Ovary (tissue), 3 donors: ENCODE measurements at regions not wholly inside any gene's neighbourhood (a gene's known extent, or its start where the extent isn't known, plus 50 kb on each side); places are given as distances from the start of the nearest gene placed in this dataset.

Experiments used
- EP300 ChIP-seq: sonication (generic); formaldehyde crosslinking; IDR thresholded peaks from one replicate; pipeline ENCODE4 v1.6.1; 2017; ENCODE audit warnings: antibody characterized with exemption
- TF ChIP-seq, protein P1 (sequence below), 3 donors: fragments of 450-650 bp in 2 of 3; fragments of 200-600 bp in 1 of 3; IDR thresholded peaks; one replicate each; pipeline versions ENCODE4 v1.5.1 to v1.8.0; 2016 to 2022; ENCODE audit warnings: antibody characterized with exemption in 3 of 3, mild to moderate bottlenecking in 1 of 3
- donor health status: DM: no; HTN: no; CAD: no.

DNA sequence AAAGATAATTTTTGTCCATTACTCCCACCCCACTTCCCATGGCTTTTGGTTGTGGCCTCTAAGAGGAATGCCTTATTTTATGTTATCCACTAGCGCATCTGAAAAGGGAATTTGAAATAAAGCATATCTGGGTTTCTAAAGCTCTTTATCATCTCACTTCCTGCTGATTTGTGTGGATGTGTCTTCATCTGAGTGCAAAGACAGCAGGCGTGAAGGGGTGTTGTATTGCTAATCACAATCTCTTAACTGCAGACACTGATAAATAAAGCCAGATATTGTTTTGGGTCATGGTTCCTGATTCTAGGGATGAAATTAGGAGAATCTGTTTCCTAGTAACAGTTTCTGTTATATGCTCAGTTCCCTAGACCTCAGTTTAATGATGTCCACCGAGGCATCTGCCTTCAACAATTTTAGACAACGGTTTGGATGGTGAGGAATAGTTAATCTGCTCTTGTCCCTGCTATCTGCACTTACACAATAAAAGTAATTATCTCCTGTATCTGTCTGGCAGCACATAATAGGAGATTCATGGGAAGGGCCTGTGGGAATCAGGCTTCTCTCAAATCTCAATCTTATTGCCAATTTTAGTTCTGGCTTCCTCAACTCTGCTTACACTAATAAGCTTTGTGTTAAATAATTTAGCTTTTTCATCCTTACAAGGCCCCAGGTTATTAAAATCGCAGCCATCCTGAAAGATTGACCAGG is 517.9 kb upstream of the ATXN8OS start:
- TF ChIP-seq EP300 = no peak
- TF ChIP-seq, protein P1, sequence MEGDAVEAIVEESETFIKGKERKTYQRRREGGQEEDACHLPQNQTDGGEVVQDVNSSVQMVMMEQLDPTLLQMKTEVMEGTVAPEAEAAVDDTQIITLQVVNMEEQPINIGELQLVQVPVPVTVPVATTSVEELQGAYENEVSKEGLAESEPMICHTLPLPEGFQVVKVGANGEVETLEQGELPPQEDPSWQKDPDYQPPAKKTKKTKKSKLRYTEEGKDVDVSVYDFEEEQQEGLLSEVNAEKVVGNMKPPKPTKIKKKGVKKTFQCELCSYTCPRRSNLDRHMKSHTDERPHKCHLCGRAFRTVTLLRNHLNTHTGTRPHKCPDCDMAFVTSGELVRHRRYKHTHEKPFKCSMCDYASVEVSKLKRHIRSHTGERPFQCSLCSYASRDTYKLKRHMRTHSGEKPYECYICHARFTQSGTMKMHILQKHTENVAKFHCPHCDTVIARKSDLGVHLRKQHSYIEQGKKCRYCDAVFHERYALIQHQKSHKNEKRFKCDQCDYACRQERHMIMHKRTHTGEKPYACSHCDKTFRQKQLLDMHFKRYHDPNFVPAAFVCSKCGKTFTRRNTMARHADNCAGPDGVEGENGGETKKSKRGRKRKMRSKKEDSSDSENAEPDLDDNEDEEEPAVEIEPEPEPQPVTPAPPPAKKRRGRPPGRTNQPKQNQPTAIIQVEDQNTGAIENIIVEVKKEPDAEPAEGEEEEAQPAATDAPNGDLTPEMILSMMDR (IDR thresholded peaks at IDR 0.05) = no peak
